Transverse colon (tissue), 4 donors: ENCODE measurements at regions not wholly inside any gene's neighbourhood (a gene's known extent, or its start where the extent isn't known, plus 50 kb on each side); places are given as distances from the start of the nearest gene placed in this dataset.

Experiments
- DNase-seq: peaks from one replicate; pipeline ENCODE4 v3.0.0-alpha.2; 2019
- H3K27ac ChIP-seq, 4 donors: fragments of 200-600 bp; sonication (generic); 2 replicates each; pipeline ENCODE4 v1.5.1; 2016 to 2018; ENCODE audit warnings: inconsistent platforms in 4 of 4
- H3K27me3 ChIP-seq: fragments of 200-600 bp; sonication (generic); 2 replicates; pipeline ENCODE4 v1.5.1; 2017; ENCODE audit warnings: inconsistent platforms
- H3K36me3 ChIP-seq, 4 donors: fragments of 200-600 bp; sonication (generic); 2 replicates each; pipeline ENCODE4 v1.5.1; 2017 to 2019; ENCODE audit warnings: inconsistent platforms in 4 of 4
- H3K4me1 ChIP-seq, 4 donors: fragments of 200-600 bp; sonication (generic); 2 replicates each; pipeline ENCODE4 v1.5.1; 2017 to 2020; ENCODE audit warnings: inconsistent platforms in 4 of 4
- H3K4me3 ChIP-seq, 4 donors: fragments of 200-600 bp; sonication (generic); 1 replicate in 1 of 4; 2 replicates in 3 of 4; pipeline versions ENCODE4 v1.5.1 to v1.6.1; 2017 to 2019; ENCODE audit warnings: inconsistent platforms in 4 of 4
- H3K9me3 ChIP-seq, 2 donors: fragments of 200-600 bp; sonication (generic); 2 replicates each; pipeline ENCODE4 v1.5.1; 2017 to 2019; ENCODE audit warnings: inconsistent platforms in 2 of 2
- CTCF ChIP-seq, 5 experiments: fragments of 200-600 bp in 3 of 5; fragments of 450-650 bp in 2 of 5; sonication (generic) in 3 of 5; IDR thresholded peaks; 1 replicate in 2 of 5; 2 replicates in 3 of 5; pipeline ENCODE4 v1.5.1; 2016 to 2017; ENCODE audit warnings: antibody characterized with exemption in 5 of 5, inconsistent platforms in 3 of 5, mild to moderate bottlenecking in 2 of 5, moderate library complexity in 1 of 5
- EP300 ChIP-seq: sonication (generic); formaldehyde crosslinking; IDR thresholded peaks from one replicate; pipeline ENCODE4 v1.6.1; 2017; ENCODE audit warnings: antibody characterized with exemption, low read depth
- POLR2A ChIP-seq: fragments of 450-650 bp; IDR thresholded peaks from one replicate; pipeline ENCODE4 v1.6.1; 2016; ENCODE audit warnings: antibody characterized with exemption, mild to moderate bottlenecking, moderate library complexity
- POLR2AphosphoS5 ChIP-seq, 3 donors: sonication (generic); formaldehyde crosslinking; IDR thresholded peaks; one replicate each; pipeline ENCODE4 v1.6.1; 2016; ENCODE audit warnings: antibody characterized with exemption in 3 of 3
- WGBS, 2 donors: methylation state at CpG; one replicate each; pipeline ENCODE4 v1.1.5; 2018; ENCODE audit warnings: low coverage in 1 of 2; 5-methylcytosine and 5-hydroxymethylcytosine counted together
- in situ Hi-C, 4 donors: fragments of 200-750 bp; cut with MboI; loops; one replicate each; pipeline versions ENCODE4 v1.15.0 to v1.15.1; 2017; ENCODE audit warnings: low sequenced_read_pairs in 3 of 4, low pct_ligation_motif_present in 1 of 4, low pct_unique_long_range_greater_than_20kb in 1 of 4
- intact Hi-C: fragments of 100-400 bp; cut with DNase I; formaldehyde crosslinking; loops from one replicate; pipeline ENCODE4 v1.15.1; 2023; ENCODE audit warnings: low total_unique reads

GRCh38 chr2:166607880-166608279, 113.8 kb upstream of the SCN7A start:
- H3K27ac ChIP-seq: no peak overlapping the region
- TF ChIP-seq POLR2A: no peak
- no peak for TF ChIP-seq CTCF (IDR thresholded peaks at IDR 0.05)
- TF ChIP-seq POLR2AphosphoS5 (IDR thresholded peaks at IDR 0.05): no peak
- TF ChIP-seq EP300: no peak
- H3K4me1 ChIP-seq: no peaks in the 10 kb centered on the region
- H3K4me3 ChIP-seq: no peak overlapping the region
- no peaks in the 10 kb centered on the region for H3K27me3 ChIP-seq
- intact Hi-C loops: no loop called here
- in situ Hi-C loops: no loop called here
- 82 to 98% methylated on average over 2 of the region's 2 CpGs for whole genome bisulfite sequencing, 2 donors
- no peaks in the 10 kb centered on the region for H3K36me3 ChIP-seq
- H3K9me3 ChIP-seq: no peaks in the 10 kb centered on the region
- DNase-seq: no peak

GRCh38 chr2:166593403-166593802, 99.4 kb upstream of the SCN7A start:
- no peak for DNase-seq
- no peak overlapping the region for H3K4me3 ChIP-seq
- peaks cover 0 to 4% of the 10 kb centered on the region in 2 donors for H3K9me3 ChIP-seq
- in situ Hi-C loops (no loop called here), intact Hi-C loops (no loop called here)
- TF ChIP-seq EP300 (no peak), POLR2AphosphoS5 (IDR thresholded peaks at IDR 0.05) (no peak), POLR2A (no peak), CTCF (IDR thresholded peaks at IDR 0.05) (no peak)
- H3K36me3 ChIP-seq: no peaks in the 10 kb centered on the region
- H3K4me1 ChIP-seq: no peaks in the 10 kb centered on the region
- WGBS, 2 donors: 71 to 84% methylated on average over 1 of the region's 1 CpG
- H3K27ac ChIP-seq: no peak overlapping the region
- H3K27me3 ChIP-seq: no peaks in the 10 kb centered on the region

GRCh38 chr2:166592750-166593149, 98.7 kb upstream of the SCN7A start:
- 83 to 87% methylated on average over 2 to 3 of the region's 3 CpGs for WGBS, 2 donors
- Histone ChIP-seq H3K27me3 (no peaks in the 10 kb centered on the region), H3K4me3 (no peak overlapping the region), H3K4me1 (no peaks in the 10 kb centered on the region), H3K9me3 (peaks cover 0 to 4% of the 10 kb centered on the region in 2 donors), H3K36me3 (no peaks in the 10 kb centered on the region), H3K27ac (no peak overlapping the region)
- intact Hi-C loops (no loop called here), in situ Hi-C loops (no loop called here)
- TF ChIP-seq POLR2AphosphoS5 (IDR thresholded peaks at IDR 0.05): no peak
- TF ChIP-seq EP300: no peak
- TF ChIP-seq POLR2A: no peak
- no peak for TF ChIP-seq CTCF (IDR thresholded peaks at IDR 0.05)
- no peak for DNase-seq

- Histone ChIP-seq H3K4me3 (no peak overlapping the region), H3K36me3 (no peaks in the 10 kb centered on the region), H3K27me3 (no peaks in the 10 kb centered on the region), H3K27ac (no peak overlapping the region), H3K4me1 (no peaks in the 10 kb centered on the region), H3K9me3 (no peaks in the 10 kb centered on the region)
- 0% methylated on average over 1 of the region's 1 CpG; no CpG with 5 or more reads in 1 of the 2 donors for WGBS, 2 donors
- in situ Hi-C loops: no loop called here
- no peak for TF ChIP-seq CTCF (IDR thresholded peaks at IDR 0.05)
- no peak for TF ChIP-seq EP300
- no peak for TF ChIP-seq POLR2AphosphoS5 (IDR thresholded peaks at IDR 0.05)
- TF ChIP-seq POLR2A: no peak
- intact Hi-C loops: no loop called here
- DNase-seq: no peak
Measured at GRCh38 chr2:166591226-166591625, 97.2 kb upstream of the SCN7A start.
